Ovary (tissue), 7 donors: ENCODE measurements at regions not wholly inside any gene's neighbourhood (a gene's known extent, or its start where the extent isn't known, plus 50 kb on each side); places are given as distances from the start of the nearest gene placed in this dataset.

ENCODE experiments used
- DNase-seq, 5 donors: peaks; one replicate each; pipeline ENCODE4 v3.0.0-alpha.2; 2019 to 2020
- H3K27ac ChIP-seq, 2 donors: fragments of 200-600 bp; one replicate each; pipeline versions ENCODE4 v1.5.1 to v1.8.0; 2019 to 2022
- H3K27me3 ChIP-seq: fragments of 200-600 bp; one replicate; pipeline ENCODE4 v1.8.0; 2022
- H3K36me3 ChIP-seq: fragments of 200-600 bp; sonication (generic); one replicate; pipeline ENCODE4 v1.5.1; 2019
- H3K4me1 ChIP-seq: one replicate; pipeline ENCODE4 v1.8.1; 2013; ENCODE audit warnings: mild to moderate bottlenecking, moderate library complexity; ENCODE audit not compliant: insufficient read depth
- H3K4me3 ChIP-seq: fragments of 200-600 bp; sonication (generic); one replicate; pipeline ENCODE4 v1.5.1; 2017
- H3K9me3 ChIP-seq, 2 donors: fragments of 200-600 bp in 1 of 2; sonication (generic) in 1 of 2; one replicate each; pipeline versions ENCODE4 v1.5.1 to v1.8.1; 2013 to 2019; ENCODE audit warnings: mild to moderate bottlenecking in 1 of 2, moderate library complexity in 1 of 2
- CTCF ChIP-seq, 3 donors: fragments of 450-650 bp in 2 of 3; fragments of 200-600 bp in 1 of 3; IDR thresholded peaks; one replicate each; pipeline versions ENCODE4 v1.5.1 to v1.8.0; 2016 to 2022; ENCODE audit warnings: antibody characterized with exemption in 3 of 3, mild to moderate bottlenecking in 1 of 3
- EP300 ChIP-seq: sonication (generic); formaldehyde crosslinking; IDR thresholded peaks from one replicate; pipeline ENCODE4 v1.6.1; 2017; ENCODE audit warnings: antibody characterized with exemption
- POLR2A ChIP-seq: fragments of 450-650 bp; IDR thresholded peaks from one replicate; pipeline ENCODE4 v1.6.1; 2017; ENCODE audit warnings: antibody characterized with exemption, mild to moderate bottlenecking, moderate library complexity
- WGBS, 3 donors: extraction: QIAGEN DNeasy Blood & Tissue Kit in 1 of 3; methylation state at CpG; one replicate each; pipeline versions ENCODE4 v1.1.5 to v1.1.7; 2013 to 2017; 5-methylcytosine and 5-hydroxymethylcytosine counted together
- intact Hi-C, 4 donors: fragments of 100-400 bp; cut with DNase I; formaldehyde crosslinking; loops; one replicate each; pipeline versions ENCODE4 v1.11.0 to v1.15.1; 2022 to 2023
- donor health status: DM: no; HTN: no; CAD: no; lungs with moderate emphysema.
- donor health status: DM: no; HTN: no; CAD: no.
- donor health status: Bipolar disorder and iron deficiency.
- donor health status: DM: no; HTN: no; CAD: no.
- donor health status: DM: yes; HTN: yes; CAD: no.

GRCh38 chr1:235021321-235021720 lies 107.3 kb downstream of the TOMM20 start:
- 89 to 96% (median 89%) methylated on average over 7 of the region's 7 CpGs for WGBS, 3 donors
- intact Hi-C loops: no loop called here
- H3K27ac ChIP-seq: no peak overlapping the region
- peaks cover 3% of the 10 kb centered on the region for H3K4me1 ChIP-seq
- DNase-seq: no peak
- H3K27me3 ChIP-seq: no peaks in the 10 kb centered on the region
- no peak overlapping the region for H3K4me3 ChIP-seq
- no peaks in the 10 kb centered on the region for H3K36me3 ChIP-seq
- TF ChIP-seq EP300: no peak
- no peak for TF ChIP-seq CTCF (IDR thresholded peaks at IDR 0.05)
- TF ChIP-seq POLR2A: no peak
- no peaks in the 10 kb centered on the region for H3K9me3 ChIP-seq

GRCh38 chr1:235019961-235020360 lies 108.7 kb downstream of the TOMM20 start:
- DNase-seq: no peak
- intact Hi-C loops: no loop called here
- TF ChIP-seq CTCF (IDR thresholded peaks at IDR 0.05) (no peak), EP300 (no peak), POLR2A (no peak)
- Histone ChIP-seq H3K4me1 (peaks cover 3% of the 10 kb centered on the region), H3K9me3 (no peaks in the 10 kb centered on the region), H3K4me3 (no peak overlapping the region), H3K36me3 (no peaks in the 10 kb centered on the region), H3K27ac (no peak overlapping the region), H3K27me3 (no peaks in the 10 kb centered on the region)
- WGBS, 3 donors: 94 to 98% (median 94%) methylated on average over 4 of the region's 4 CpGs

- Histone ChIP-seq H3K27ac (no peak overlapping the region), H3K36me3 (no peaks in the 10 kb centered on the region), H3K4me3 (no peak overlapping the region), H3K27me3 (no peaks in the 10 kb centered on the region), H3K9me3 (no peaks in the 10 kb centered on the region), H3K4me1 (peaks cover 3% of the 10 kb centered on the region)
- no peak for DNase-seq
- intact Hi-C loops: no loop called here
- 90 to 92% (median 91%) methylated on average over 3 of the region's 3 CpGs for WGBS, 3 donors
- TF ChIP-seq POLR2A: no peak
- no peak for TF ChIP-seq CTCF (IDR thresholded peaks at IDR 0.05)
- no peak for TF ChIP-seq EP300
Observed at GRCh38 chr1:235019471-235019870, 109.2 kb downstream of the TOMM20 start.

- peaks cover 3% of the 10 kb centered on the region for H3K4me1 ChIP-seq
- H3K9me3 ChIP-seq: no peaks in the 10 kb centered on the region
- no peaks in the 10 kb centered on the region for H3K36me3 ChIP-seq
- intact Hi-C loops: no loop called here
- no peak overlapping the region for H3K27ac ChIP-seq
- TF ChIP-seq EP300 (no peak), POLR2A (no peak), CTCF (IDR thresholded peaks at IDR 0.05) (no peak)
- DNase-seq: no peak
- 83 to 87% (median 84%) methylated on average over 3 of the region's 3 CpGs for WGBS, 3 donors
- no peaks in the 10 kb centered on the region for H3K27me3 ChIP-seq
- no peak overlapping the region for H3K4me3 ChIP-seq
Observed at GRCh38 chr1:235018720-235019444, 109.8 kb downstream of the TOMM20 start.
